T-cell (primary cell): ENCODE measurements at regions not wholly inside any gene's neighbourhood (a gene's known extent, or its start where the extent isn't known, plus 50 kb on each side); places are given as distances from the start of the nearest gene placed in this dataset.

Source experiments
- ATAC-seq, 4 experiments: fragments of 200-7000 bp in 3 of 4; fragments of 150-1000 bp in 1 of 4; cut with Tn5 transposase; replicated peaks in 1 of 4; 1 replicate in 3 of 4; 2 replicates in 1 of 4; pipeline ENCODE4 v1.10.0; 2021; ENCODE audit warnings: moderate library complexity in 3 of 4, mild to moderate bottlenecking in 2 of 4, moderate number of reproducible peaks in 1 of 4
- CTCF ChIA-PET, 2 donors: fragments of 300-600 bp; sonication (Branson Sonifier 250); formaldehyde crosslinking; loops; one replicate each; lab custom pipeline; 2022; ENCODE audit warnings: antibody characterized with exemption in 2 of 2; lab: Charles Lee
- POLR2A ChIA-PET, 2 donors: fragments of 300-600 bp; sonication (Branson Sonifier 250); formaldehyde crosslinking; loops; one replicate each; lab custom pipeline; 2022; ENCODE audit warnings: antibody characterized with exemption in 2 of 2; lab: Charles Lee
- DNase-seq, 35 experiments: peaks; one replicate each; pipeline versions ENCODE4 v3.0.0 to v3.0.0-alpha.2; 2013 to 2023
- H3K27ac ChIP-seq: one replicate; pipeline ENCODE4 v1.5.1; 2013; ENCODE audit warnings: low read length
- H3K27me3 ChIP-seq, 2 experiments: replicated peaks in 1 of 2; 1 replicate in 1 of 2; 2 replicates in 1 of 2; pipeline versions ENCODE4 v1.6.1 to v1.7.0; 2013; ENCODE audit warnings: low read length in 1 of 2, mixed read lengths in 1 of 2; ENCODE audit not compliant: control insufficient read depth in 2 of 2, insufficient read depth in 2 of 2; ENCODE audit errors: extremely low read depth in 1 of 2
- H3K36me3 ChIP-seq, 2 donors: 1 replicate in 1 of 2; 2 replicates in 1 of 2; pipeline versions ENCODE4 v1.6.1 to v1.7.0; 2013; ENCODE audit warnings: low read length in 1 of 2; ENCODE audit not compliant: control insufficient read depth in 2 of 2, insufficient read depth in 1 of 2; ENCODE audit errors: extremely low read depth in 1 of 2
- H3K4me1 ChIP-seq, 2 experiments: 1 replicate in 1 of 2; 2 replicates in 1 of 2; pipeline versions ENCODE4 v1.6.1 to v1.7.0; 2013; ENCODE audit warnings: low read length in 2 of 2, mixed read lengths in 1 of 2; ENCODE audit not compliant: insufficient read depth in 2 of 2, control insufficient read depth in 1 of 2; ENCODE audit errors: extremely low read depth in 1 of 2
- H3K4me3 ChIP-seq, 2 donors: 1 replicate in 1 of 2; 2 replicates in 1 of 2; pipeline versions ENCODE4 v1.5.1 to v1.7.0; 2013; ENCODE audit warnings: mild to moderate bottlenecking in 2 of 2, low read length in 1 of 2, moderate library complexity in 1 of 2; ENCODE audit not compliant: control insufficient read depth in 1 of 2; ENCODE audit errors: extremely low read depth in 1 of 2
- H3K9me3 ChIP-seq: 2 replicates; pipeline ENCODE4 v1.7.0; 2013
- H3K27ac Mint-ChIP-seq, 2 donors: one replicate each; pipeline ENCODE4 v1.8.0; 2020 to 2021; ENCODE audit warnings: mild to moderate bottlenecking in 2 of 2, mixed read lengths in 2 of 2
- H3K27me3 Mint-ChIP-seq, 2 donors: one replicate each; pipeline ENCODE4 v1.8.0; 2021 to 2022; ENCODE audit warnings: mixed read lengths in 2 of 2
- H3K36me3 Mint-ChIP-seq: one replicate; pipeline ENCODE4 v1.8.0; 2021; ENCODE audit warnings: mixed read lengths
- H3K4me1 Mint-ChIP-seq, 3 donors: one replicate each; pipeline ENCODE4 v1.8.0; 2020 to 2022; ENCODE audit warnings: mixed read lengths in 3 of 3, mild to moderate bottlenecking in 1 of 3
- H3K4me3 Mint-ChIP-seq, 3 donors: one replicate each; pipeline ENCODE4 v1.8.0; 2020 to 2022; ENCODE audit warnings: mild to moderate bottlenecking in 3 of 3, mixed read lengths in 3 of 3, moderate library complexity in 3 of 3
- H3K9me3 Mint-ChIP-seq, 3 donors: one replicate each; pipeline ENCODE4 v1.8.0; 2020 to 2022; ENCODE audit warnings: mixed read lengths in 3 of 3
- whole genome bisulfite sequencing: methylation state at CpG from one replicate; pipeline ENCODE4 v1.1.5; 2013; ENCODE audit warnings: missing lambda C conversion rate; ENCODE audit not compliant: insufficient coverage; 5-methylcytosine and 5-hydroxymethylcytosine counted together

DNA sequence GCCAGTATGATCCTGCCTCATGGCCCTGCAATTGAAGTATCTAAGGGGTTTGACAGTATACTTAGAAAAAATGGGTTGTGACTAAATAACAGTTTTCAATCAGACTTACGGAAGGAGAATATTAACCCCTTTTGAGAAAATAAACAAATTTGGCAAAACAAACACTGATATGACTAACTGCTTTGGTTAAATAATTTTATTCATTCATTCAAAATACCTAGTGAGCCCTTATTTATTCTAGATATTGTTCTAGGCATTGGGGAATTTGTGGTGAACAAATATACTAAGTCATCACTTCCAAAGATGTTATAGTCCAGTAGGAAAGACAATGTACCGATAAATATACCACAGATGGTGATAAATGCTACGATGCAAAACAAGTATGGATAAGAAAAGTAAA, 358.7 kb downstream of the TGFB2 start:
- Histone ChIP-seq H3K36me3 (no peaks in the 10 kb centered on the region), H3K4me3 (no peak overlapping the region), H3K27ac (no peak overlapping the region), H3K4me1 (no peaks in the 10 kb centered on the region), H3K27me3 (no peaks in the 10 kb centered on the region), H3K9me3 (no peaks in the 10 kb centered on the region)
- no peaks in the 10 kb centered on the region for H3K36me3 Mint-ChIP-seq
- H3K27me3 Mint-ChIP-seq, result peaks cover 0 to 3% of the 10 kb centered on the region in 2 donors
- CTCF ChIA-PET, result no interaction called here
- no peak overlapping the region for H3K27ac Mint-ChIP-seq
- H3K9me3 Mint-ChIP-seq, result peaks cover 0 to 15% (median 0%) of the 10 kb centered on the region in 3 donors
- ATAC-seq, result no peak
- no peak for DNase-seq
- no peak overlapping the region for H3K4me3 Mint-ChIP-seq
- POLR2A ChIA-PET, result no interaction called here
- H3K4me1 Mint-ChIP-seq, result no peaks in the 10 kb centered on the region
- WGBS, result no CpG with 5 or more reads among the region's 3 CpGs

DNA sequence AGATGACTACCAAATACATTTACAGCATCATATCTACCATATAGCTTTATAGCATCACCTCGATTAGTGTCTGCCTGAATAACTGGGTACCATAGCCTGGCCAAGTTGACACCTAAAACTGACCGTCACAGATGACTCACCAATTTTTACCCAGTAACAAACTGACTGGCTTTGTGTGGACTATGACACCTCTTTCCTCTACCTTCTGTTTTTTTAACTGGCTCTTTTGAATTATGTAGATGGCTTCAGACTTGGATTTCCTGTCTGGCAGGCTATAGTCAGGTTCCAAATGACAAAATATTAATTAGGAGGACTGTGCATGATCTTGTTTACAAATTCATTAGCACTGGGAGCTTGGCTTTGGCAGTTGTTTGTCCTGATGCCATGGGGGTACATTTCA, 360.3 kb downstream of the TGFB2 start:
- no peak for ATAC-seq

DNA sequence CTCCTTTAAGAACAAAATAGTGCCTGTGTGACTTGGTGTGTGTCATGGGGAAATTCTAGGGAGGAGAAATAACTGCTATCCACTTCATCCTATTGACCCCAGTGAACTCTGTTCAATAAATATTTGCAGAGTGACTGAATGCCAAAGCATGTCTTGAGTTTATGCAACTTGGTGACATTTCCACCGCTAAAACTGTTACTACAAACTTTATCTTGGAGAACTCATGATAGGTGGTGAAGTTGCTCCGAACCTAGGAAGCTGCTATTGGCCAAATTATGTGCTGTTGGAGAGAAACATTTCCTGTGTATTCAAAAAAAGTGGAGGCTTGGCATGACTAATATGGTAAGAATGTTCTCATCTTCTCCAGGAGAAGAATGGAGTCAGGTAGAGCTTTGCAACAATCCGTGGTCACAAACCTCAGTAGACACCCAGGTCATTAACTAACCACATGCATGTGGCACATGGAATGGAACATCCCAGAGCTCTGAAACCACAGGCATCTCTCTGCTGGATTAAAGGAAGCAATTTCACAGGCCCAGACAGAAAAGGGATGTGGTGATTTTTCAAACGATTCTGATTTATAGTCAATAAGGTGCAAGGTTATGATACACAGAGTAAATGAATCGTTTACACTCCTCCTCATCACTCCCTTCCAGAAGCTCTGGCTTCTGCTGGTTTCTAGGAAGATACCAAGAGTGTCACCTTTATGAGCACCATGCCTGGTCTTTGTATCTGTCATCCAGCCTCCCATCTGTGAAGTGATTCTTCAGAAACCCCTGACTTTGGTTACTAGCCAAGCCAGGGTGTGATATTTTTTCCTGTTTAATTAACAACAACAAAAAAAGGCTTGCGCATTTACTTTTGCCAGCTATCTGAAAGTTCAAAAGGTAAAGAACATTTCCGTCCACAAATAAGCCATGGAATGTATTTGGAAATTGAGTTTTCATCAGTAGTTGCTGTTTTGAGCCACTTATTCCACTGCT, 361.1 kb downstream of the TGFB2 start:
- Mint-ChIP-seq H3K36me3 (no peaks in the 10 kb centered on the region), H3K27me3 (peaks cover 3% of the 10 kb centered on the region in 2 donors), H3K4me3 (no peak overlapping the region), H3K4me1 (no peaks in the 10 kb centered on the region), H3K9me3 (peaks cover 4 to 15% (median 4%) of the 10 kb centered on the region in 3 donors), H3K27ac (no peak overlapping the region)
- no CpG with 5 or more reads among the region's 7 CpGs for WGBS
- DNase-seq (no peak), ATAC-seq (no peak)
- no peak overlapping the region for H3K27ac ChIP-seq
- no peaks in the 10 kb centered on the region for H3K4me1 ChIP-seq
- CTCF ChIA-PET, result no interaction called here
- no peaks in the 10 kb centered on the region for H3K27me3 ChIP-seq
- no peaks in the 10 kb centered on the region for H3K36me3 ChIP-seq
- no peaks in the 10 kb centered on the region for H3K9me3 ChIP-seq
- H3K4me3 ChIP-seq, result no peak overlapping the region
- POLR2A ChIA-PET, result no interaction called here

More for the DNA sequence above, 360.3 kb downstream of the TGFB2 start:
- CTCF ChIA-PET, result no interaction called here
- H3K27me3 Mint-ChIP-seq, result peaks cover 3% of the 10 kb centered on the region in 2 donors
- H3K27ac ChIP-seq, result no peak overlapping the region
- H3K4me3 ChIP-seq, result no peak overlapping the region
- H3K4me1 ChIP-seq, result no peaks in the 10 kb centered on the region
- H3K4me3 Mint-ChIP-seq, result no peak overlapping the region
- WGBS, result no CpG with 5 or more reads among the region's 2 CpGs
- no peaks in the 10 kb centered on the region for H3K27me3 ChIP-seq
- peaks cover 2 to 15% (median 4%) of the 10 kb centered on the region in 3 donors for H3K9me3 Mint-ChIP-seq
- no peaks in the 10 kb centered on the region for H3K36me3 ChIP-seq
- no peaks in the 10 kb centered on the region for H3K36me3 Mint-ChIP-seq
- H3K4me1 Mint-ChIP-seq, result no peaks in the 10 kb centered on the region
- H3K27ac Mint-ChIP-seq, result no peak overlapping the region
- H3K9me3 ChIP-seq, result no peaks in the 10 kb centered on the region
- no peak for DNase-seq
- POLR2A ChIA-PET, result no interaction called here

DNA sequence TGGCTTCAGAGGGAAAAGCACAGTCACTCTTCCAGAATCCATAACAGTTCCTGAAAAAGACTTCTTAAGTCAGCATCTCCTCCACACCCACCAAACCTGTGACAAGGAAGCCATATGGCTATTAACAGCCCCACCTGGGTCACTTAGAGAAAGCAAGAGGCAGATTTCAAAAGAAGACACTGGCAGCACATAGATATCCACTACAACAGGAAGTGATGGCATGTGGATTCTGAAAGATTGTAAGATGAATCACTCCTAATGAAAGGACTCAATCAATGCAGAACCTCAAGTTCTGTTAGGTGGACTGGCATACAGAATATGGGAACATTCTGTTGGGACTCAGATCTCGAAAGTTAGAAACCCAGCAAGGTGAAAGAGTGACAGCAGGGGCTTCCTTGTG, 365.9 kb downstream of the TGFB2 start:
- ChIA-PET CTCF (no interaction called here), POLR2A (no interaction called here)
- no peaks in the 10 kb centered on the region for H3K36me3 Mint-ChIP-seq
- Histone ChIP-seq H3K4me1 (no peaks in the 10 kb centered on the region), H3K27me3 (no peaks in the 10 kb centered on the region), H3K36me3 (no peaks in the 10 kb centered on the region), H3K9me3 (no peaks in the 10 kb centered on the region), H3K4me3 (no peak overlapping the region), H3K27ac (no peak overlapping the region)
- WGBS, result 17% methylated on average over 1 of the region's 1 CpG
- no peak for ATAC-seq
- no peak overlapping the region for H3K27ac Mint-ChIP-seq
- no peak for DNase-seq
- H3K4me1 Mint-ChIP-seq, result no peaks in the 10 kb centered on the region
- H3K9me3 Mint-ChIP-seq, result peaks cover 7 to 10% (median 8%) of the 10 kb centered on the region in 3 donors
- H3K27me3 Mint-ChIP-seq, result peaks cover 0 to 3% of the 10 kb centered on the region in 2 donors
- no peak overlapping the region for H3K4me3 Mint-ChIP-seq

DNA sequence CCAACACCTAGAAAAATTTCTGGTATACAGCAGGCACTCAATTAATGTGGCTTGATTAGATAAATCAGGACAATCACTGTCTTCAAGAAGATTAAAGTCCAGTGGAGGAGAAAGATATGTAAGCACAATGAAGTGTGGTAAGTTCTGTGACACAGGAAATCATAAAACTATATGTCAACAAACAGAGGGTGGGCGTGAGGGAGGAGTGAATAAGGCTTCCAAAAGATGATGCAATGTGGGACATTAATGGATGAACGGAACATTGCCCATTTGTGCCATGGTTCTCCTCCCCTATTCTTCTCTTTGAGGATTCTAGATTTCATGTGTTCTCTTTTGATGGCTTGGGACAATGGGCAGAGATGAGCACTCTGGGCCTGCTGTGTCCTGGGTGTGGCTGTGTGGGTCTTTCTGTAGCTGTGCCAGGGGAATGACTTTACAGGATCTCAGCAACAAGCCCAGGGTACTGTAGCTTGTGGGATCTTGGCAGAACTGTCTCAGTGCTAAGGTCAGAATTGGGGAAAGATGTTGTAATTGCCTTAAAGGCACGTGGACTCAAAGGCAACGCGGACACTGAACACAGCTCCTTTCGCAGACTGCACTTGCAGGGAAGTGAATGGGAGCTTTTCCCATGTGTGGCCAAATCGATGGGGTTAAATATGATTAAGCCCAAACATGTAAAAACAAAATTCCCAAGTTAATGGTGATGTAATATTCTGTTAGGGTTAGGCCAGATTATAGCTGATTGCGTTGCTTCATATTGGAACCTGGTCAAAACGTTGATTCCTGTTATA, 366.9 kb downstream of the TGFB2 start:
- no peaks in the 10 kb centered on the region for H3K9me3 ChIP-seq
- no peaks in the 10 kb centered on the region for H3K27me3 ChIP-seq
- H3K36me3 ChIP-seq, result no peaks in the 10 kb centered on the region
- Mint-ChIP-seq H3K4me1 (no peaks in the 10 kb centered on the region), H3K4me3 (no peak overlapping the region), H3K36me3 (no peaks in the 10 kb centered on the region), H3K9me3 (peaks cover 7 to 10% (median 8%) of the 10 kb centered on the region in 3 donors), H3K27me3 (peaks cover 0 to 3% of the 10 kb centered on the region in 2 donors), H3K27ac (no peak overlapping the region)
- no peak overlapping the region for H3K27ac ChIP-seq
- no peaks in the 10 kb centered on the region for H3K4me1 ChIP-seq
- ChIA-PET CTCF (interaction anchor here in 1 of 2 donors (0.6 kb wide), 1 partner anchor 448 kb away, joined by 3 read pairs; no protein-coding TSS in a partner anchor), POLR2A (no interaction called here)
- H3K4me3 ChIP-seq, result no peak overlapping the region
- DNase-seq, result no peak
- no peak for ATAC-seq
- WGBS, result 93% methylated on average over 3 of the region's 9 CpGs

DNA sequence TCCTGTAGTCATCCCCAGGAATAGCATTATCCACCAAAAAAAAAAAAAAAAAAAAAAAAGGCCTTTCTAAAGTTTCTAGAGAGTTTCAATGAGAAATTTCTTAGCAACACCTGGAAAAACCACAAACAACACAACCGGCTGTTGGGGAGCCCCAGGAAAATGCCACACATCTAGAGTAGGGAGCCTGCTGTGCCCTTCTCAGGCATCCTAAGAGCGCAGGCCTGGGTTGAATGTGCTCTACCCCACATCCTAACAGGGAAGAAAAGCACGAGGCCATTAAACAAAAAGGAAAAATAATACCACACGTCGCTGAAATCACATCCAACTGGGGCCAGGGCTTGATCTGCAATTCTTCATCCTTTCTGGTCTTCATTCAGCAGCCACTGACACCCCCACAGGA, 367.5 kb downstream of the TGFB2 start:
- Mint-ChIP-seq H3K4me3 (no peak overlapping the region), H3K27ac (no peak overlapping the region), H3K27me3 (peaks cover 0 to 3% of the 10 kb centered on the region in 2 donors), H3K36me3 (no peaks in the 10 kb centered on the region), H3K4me1 (no peaks in the 10 kb centered on the region), H3K9me3 (peaks cover 3 to 10% (median 7%) of the 10 kb centered on the region in 3 donors)
- H3K4me3 ChIP-seq, result no peak overlapping the region
- no peaks in the 10 kb centered on the region for H3K36me3 ChIP-seq
- ChIA-PET POLR2A (no interaction called here), CTCF (interaction anchor here in 1 of 2 donors (0.6 kb wide), 1 partner anchor 449 kb away, joined by 3 read pairs; no protein-coding TSS in a partner anchor)
- no CpG with 5 or more reads among the region's 5 CpGs for WGBS
- no peaks in the 10 kb centered on the region for H3K4me1 ChIP-seq
- no peaks in the 10 kb centered on the region for H3K27me3 ChIP-seq
- DNase-seq, result no peak
- no peak overlapping the region for H3K27ac ChIP-seq
- no peak for ATAC-seq
- H3K9me3 ChIP-seq, result no peaks in the 10 kb centered on the region
